RWPE2 (cell line): ENCODE measurements at regions not wholly inside any gene's neighbourhood (a gene's known extent, or its start where the extent isn't known, plus 50 kb on each side); places are given as distances from the start of the nearest gene placed in this dataset.

ENCODE experiments used
- ATAC-seq: fragments of 200-7000 bp; cut with Tn5 transposase; 3 replicates; pipeline ENCODE4 v1.9.1; 2021; ENCODE audit warnings: low read depth
- DNase-seq: peaks from one replicate; pipeline ENCODE4 v3.0.0-alpha.2; 2020; ENCODE audit warnings: low spot score
- H3K27ac ChIP-seq: fragments of 450-650 bp; 2 replicates; pipeline ENCODE4 v1.5.1; 2017; ENCODE audit warnings: mild to moderate bottlenecking; ENCODE audit not compliant: poor library complexity, severe bottlenecking
- H3K27me3 ChIP-seq: fragments of 250-450 bp; sonication (Bioruptor Pico); 2 replicates; pipeline ENCODE4 v1.5.1; 2021; ENCODE audit warnings: mild to moderate bottlenecking, moderate library complexity; ENCODE audit not compliant: insufficient read depth, poor library complexity, severe bottlenecking
- H3K36me3 ChIP-seq: fragments of 250-450 bp; sonication (Bioruptor Pico); 2 replicates; pipeline ENCODE4 v1.5.1; 2020; ENCODE audit warnings: low read depth, mild to moderate bottlenecking, moderate library complexity
- H3K4me1 ChIP-seq: fragments of 250-450 bp; sonication (Bioruptor Pico); 2 replicates; pipeline ENCODE4 v1.5.1; 2021; ENCODE audit warnings: mild to moderate bottlenecking, moderate library complexity; ENCODE audit not compliant: insufficient read depth, poor library complexity, severe bottlenecking
- H3K4me3 ChIP-seq: fragments of 250-450 bp; sonication (Bioruptor Pico); 2 replicates; pipeline ENCODE4 v1.5.1; 2021; ENCODE audit warnings: mild to moderate bottlenecking, moderate library complexity; ENCODE audit not compliant: severe bottlenecking
- H3K9me3 ChIP-seq: fragments of 250-450 bp; sonication (Bioruptor Pico); 2 replicates; pipeline ENCODE4 v1.5.1; 2021; ENCODE audit warnings: mild to moderate bottlenecking, moderate library complexity; ENCODE audit not compliant: severe bottlenecking
- CTCF ChIP-seq: fragments of 450-650 bp; IDR thresholded peaks from one replicate; pipeline ENCODE4 v1.5.1; 2017; ENCODE audit warnings: mild to moderate bottlenecking, moderate library complexity; ENCODE audit not compliant: poor library complexity, severe bottlenecking

- ATAC-seq (no peak), DNase-seq (no peak)
- Histone ChIP-seq H3K36me3 (no peaks in the 10 kb centered on the region), H3K4me1 (peaks cover 20% of the 10 kb centered on the region), H3K4me3 (no peak overlapping the region), H3K27me3 (no peaks in the 10 kb centered on the region), H3K9me3 (no peaks in the 10 kb centered on the region), H3K27ac (no peak overlapping the region)
- TF ChIP-seq CTCF: no peak
Measured at GRCh38 chr18:44541159-44541558, 139.5 kb upstream of the SETBP1 start.

GRCh38 chr18:44541781-44542180 lies 138.9 kb upstream of the SETBP1 start:
- TF ChIP-seq CTCF: no peak
- peaks cover 13% of the 10 kb centered on the region for H3K4me1 ChIP-seq
- no peaks in the 10 kb centered on the region for H3K9me3 ChIP-seq
- no peaks in the 10 kb centered on the region for H3K27me3 ChIP-seq
- no peak overlapping the region for H3K27ac ChIP-seq
- H3K36me3 ChIP-seq: no peaks in the 10 kb centered on the region
- DNase-seq (no peak), ATAC-seq (no peak)
- H3K4me3 ChIP-seq: no peak overlapping the region

- no peak for TF ChIP-seq CTCF
- Histone ChIP-seq H3K27me3 (no peaks in the 10 kb centered on the region), H3K4me1 (no peaks in the 10 kb centered on the region), H3K4me3 (no peak overlapping the region), H3K36me3 (no peaks in the 10 kb centered on the region), H3K27ac (no peak overlapping the region), H3K9me3 (no peaks in the 10 kb centered on the region)
- no peak for ATAC-seq
- no peak for DNase-seq
Measured at GRCh38 chr18:44543387-44543786, 137.3 kb upstream of the SETBP1 start.

- H3K36me3 ChIP-seq: no peaks in the 10 kb centered on the region
- no peaks in the 10 kb centered on the region for H3K4me1 ChIP-seq
- DNase-seq (no peak), ATAC-seq (no peak)
- H3K9me3 ChIP-seq: no peaks in the 10 kb centered on the region
- H3K4me3 ChIP-seq: no peak overlapping the region
- TF ChIP-seq CTCF: no peak
- H3K27ac ChIP-seq: no peak overlapping the region
- no peaks in the 10 kb centered on the region for H3K27me3 ChIP-seq
Measured at GRCh38 chr18:44545359-44545985, 135.2 kb upstream of the SETBP1 start.

GRCh38 chr18:44546954-44547353 lies 133.7 kb upstream of the SETBP1 start:
- no peak for ATAC-seq
- DNase-seq: no peak
- H3K27me3 ChIP-seq: no peaks in the 10 kb centered on the region
- H3K4me3 ChIP-seq: no peak overlapping the region
- H3K27ac ChIP-seq: no peak overlapping the region
- no peaks in the 10 kb centered on the region for H3K9me3 ChIP-seq
- TF ChIP-seq CTCF: no peak
- H3K4me1 ChIP-seq: no peaks in the 10 kb centered on the region
- H3K36me3 ChIP-seq: no peaks in the 10 kb centered on the region
